Dedifferentiated amniotic fluid mesenchymal stem cell (primary cell): ENCODE measurements at regions not wholly inside any gene's neighbourhood (a gene's known extent, or its start where the extent isn't known, plus 50 kb on each side); places are given as distances from the start of the nearest gene placed in this dataset.
"Not testable (repeated sequence)": the region's sequence is repeated elsewhere in the genome, so short reads cannot be mapped to it uniquely, and the experiment has no call there.

Experiments
- DNase-seq: peaks from one replicate; pipeline ENCODE4 v3.0.0-alpha.2; 2016; ENCODE audit errors: extremely low spot score

- DNase-seq = not testable (repeated sequence)
Observed at GRCh38 chr2:111422562-111422961, 301.8 kb downstream of the BCL2L11 start.

GRCh38 chr2:111423184-111423583 is 302.5 kb downstream of the BCL2L11 start:
- DNase-seq = not testable (repeated sequence)

GRCh38 chr2:111424176-111424575 is 303.5 kb downstream of the BCL2L11 start:
- not testable (repeated sequence) for DNase-seq

DNA sequence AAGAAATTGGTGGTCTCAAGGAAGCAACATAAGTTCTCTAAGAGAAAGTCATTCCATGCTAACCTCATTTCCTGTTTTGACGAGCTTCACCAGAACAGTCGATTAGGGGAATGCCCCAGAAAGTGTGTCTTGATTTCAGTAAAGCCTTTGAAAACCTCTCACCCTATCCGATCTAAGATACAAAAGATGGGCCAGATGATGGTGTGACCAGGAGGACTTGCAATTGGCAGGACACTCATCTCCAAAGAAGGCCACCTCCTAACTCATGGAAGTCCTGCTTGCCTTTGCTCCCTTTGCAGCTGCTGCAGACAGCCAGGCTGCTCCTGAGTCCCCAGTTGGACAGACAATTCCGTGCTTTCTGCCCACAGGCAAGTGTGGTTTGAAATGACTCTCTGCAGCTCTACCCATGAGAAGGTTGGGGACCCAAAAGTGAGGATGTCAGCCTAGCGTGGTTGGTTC is 304.2 kb downstream of the BCL2L11 start:
- not testable (repeated sequence) for DNase-seq

DNA sequence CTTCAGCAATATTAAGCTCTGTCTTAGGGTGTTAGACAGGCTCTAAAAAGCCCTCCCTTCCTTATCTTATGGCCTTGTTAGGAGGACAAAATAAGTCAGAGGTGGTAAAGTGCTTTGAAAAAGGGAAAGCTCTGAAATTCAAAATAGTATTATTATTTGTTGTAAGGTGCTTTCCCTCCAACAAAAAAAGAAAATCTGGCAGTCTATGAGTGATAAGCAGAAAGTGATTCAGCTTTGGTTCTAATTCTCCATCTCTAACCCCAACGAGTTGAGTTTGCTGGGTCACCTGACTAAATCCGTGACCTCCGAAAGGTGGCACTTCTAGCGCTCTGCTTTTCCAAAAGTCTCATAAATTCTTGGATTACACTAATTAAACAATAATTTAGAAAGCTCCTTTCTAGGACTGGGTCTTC is 305.1 kb downstream of the BCL2L11 start:
- DNase-seq = not testable (repeated sequence)

GRCh38 chr2:111427346-111427745 is 306.6 kb downstream of the BCL2L11 start:
- DNase-seq = not testable (repeated sequence)

- not testable (repeated sequence) for DNase-seq
Observed at GRCh38 chr2:111428915-111429314, 308.2 kb downstream of the BCL2L11 start.

DNA sequence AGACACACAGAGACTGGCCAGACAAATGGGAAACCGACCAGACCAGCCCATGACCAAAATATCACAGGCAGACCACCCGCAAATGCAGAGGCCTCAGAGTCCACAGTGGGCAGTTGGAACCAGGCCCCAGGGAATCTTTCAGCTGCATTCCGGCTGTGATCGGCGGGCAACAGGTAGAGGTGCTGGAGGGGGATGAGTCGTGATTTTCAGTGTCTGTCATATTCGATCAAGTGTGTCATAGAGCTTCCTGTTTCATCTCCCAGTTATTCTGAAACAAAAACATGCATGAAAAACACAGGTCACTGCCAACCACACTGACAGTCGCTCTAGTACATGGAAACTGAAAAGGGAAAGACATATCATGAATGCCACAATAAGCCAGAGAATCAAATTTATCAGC is 308.6 kb downstream of the BCL2L11 start:
- DNase-seq = not testable (repeated sequence)

DNA sequence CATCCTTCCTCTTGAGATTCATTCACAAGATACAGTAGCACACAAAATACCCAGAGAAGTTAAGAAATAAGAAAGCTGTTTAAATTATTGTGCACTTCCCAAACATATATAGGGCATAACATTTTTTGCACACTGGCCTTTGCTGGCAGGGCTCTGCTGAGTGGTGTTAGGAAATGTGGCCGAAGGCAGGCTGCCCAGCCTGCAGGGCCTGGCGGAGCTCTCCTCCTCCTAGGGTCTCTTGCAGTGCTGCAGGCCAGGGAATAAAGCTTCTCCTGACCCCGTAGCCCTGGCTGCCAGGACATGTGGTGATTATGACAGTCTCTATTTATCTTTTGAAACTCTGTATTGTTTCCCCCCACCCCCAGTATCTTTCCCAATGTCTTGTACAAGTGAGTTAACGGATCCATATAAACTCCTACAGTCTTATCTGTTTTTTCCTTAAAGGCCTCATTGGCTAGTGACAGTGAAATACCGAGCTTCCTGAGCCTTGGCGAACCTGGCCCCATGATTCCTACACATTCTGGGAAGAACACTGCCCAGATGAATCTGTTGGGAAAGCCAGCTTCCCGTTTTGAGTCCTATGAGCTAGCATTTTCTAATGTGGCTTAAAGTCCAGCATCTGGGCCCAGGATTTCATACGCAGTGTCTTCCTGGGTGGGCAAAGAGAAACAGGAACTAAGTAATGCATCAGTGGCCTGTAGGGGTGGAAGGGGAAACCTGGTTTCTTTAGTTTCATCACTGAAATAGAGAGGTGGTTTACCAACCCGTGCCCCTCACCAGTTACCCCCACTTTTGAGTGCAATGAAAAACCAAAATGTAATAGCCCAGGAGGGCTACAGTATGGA is 310.3 kb downstream of the BCL2L11 start:
- not testable (repeated sequence) for DNase-seq

GRCh38 chr2:111432423-111432822 is 311.7 kb downstream of the BCL2L11 start:
- DNase-seq = not testable (repeated sequence)

- not testable (repeated sequence) for DNase-seq
Observed at GRCh38 chr2:111432916-111433499, 312.3 kb downstream of the BCL2L11 start.

DNA sequence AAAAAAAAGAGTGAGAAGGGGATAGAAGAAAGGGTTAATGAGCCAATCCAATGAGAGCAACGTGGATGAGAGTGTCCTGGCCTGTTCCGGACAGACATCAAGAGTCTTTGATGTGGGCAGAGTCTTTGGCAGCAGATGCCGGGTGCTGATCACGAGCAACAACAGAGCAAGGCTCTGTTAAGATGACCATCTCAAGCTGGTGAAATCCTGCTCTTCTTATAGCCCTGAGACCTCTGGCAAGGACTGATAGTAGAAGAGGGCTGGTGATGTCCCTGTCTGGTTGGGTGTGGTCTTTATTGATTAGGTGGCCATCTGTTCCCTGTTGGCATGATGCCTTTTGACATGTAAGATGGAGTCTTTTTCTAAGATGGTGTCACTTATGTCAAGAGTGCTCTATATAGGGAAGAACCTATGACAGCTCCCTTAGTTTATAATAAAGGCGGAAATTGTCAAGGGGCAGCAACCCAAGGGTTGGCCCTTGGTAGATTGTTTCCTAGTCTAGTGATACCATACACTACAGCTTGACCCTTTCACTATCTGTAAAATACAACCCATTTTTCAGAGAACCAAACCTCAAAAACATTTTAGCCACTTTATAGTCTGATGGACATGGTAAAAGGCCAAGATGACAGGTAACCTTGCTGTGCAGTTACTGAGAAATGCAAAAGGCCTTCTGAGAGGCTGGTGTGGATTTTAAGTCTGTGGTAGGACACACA is 313.3 kb downstream of the BCL2L11 start:
- DNase-seq = not testable (repeated sequence)

- not testable (repeated sequence) for DNase-seq
Observed at GRCh38 chr2:111434608-111434939, 313.9 kb downstream of the BCL2L11 start.

- not testable (repeated sequence) for DNase-seq
Observed at GRCh38 chr2:111435553-111436310, 315.0 kb downstream of the BCL2L11 start.

- not testable (repeated sequence) for DNase-seq
Observed at GRCh38 chr2:111436411-111436810, 315.7 kb downstream of the BCL2L11 start.

DNA sequence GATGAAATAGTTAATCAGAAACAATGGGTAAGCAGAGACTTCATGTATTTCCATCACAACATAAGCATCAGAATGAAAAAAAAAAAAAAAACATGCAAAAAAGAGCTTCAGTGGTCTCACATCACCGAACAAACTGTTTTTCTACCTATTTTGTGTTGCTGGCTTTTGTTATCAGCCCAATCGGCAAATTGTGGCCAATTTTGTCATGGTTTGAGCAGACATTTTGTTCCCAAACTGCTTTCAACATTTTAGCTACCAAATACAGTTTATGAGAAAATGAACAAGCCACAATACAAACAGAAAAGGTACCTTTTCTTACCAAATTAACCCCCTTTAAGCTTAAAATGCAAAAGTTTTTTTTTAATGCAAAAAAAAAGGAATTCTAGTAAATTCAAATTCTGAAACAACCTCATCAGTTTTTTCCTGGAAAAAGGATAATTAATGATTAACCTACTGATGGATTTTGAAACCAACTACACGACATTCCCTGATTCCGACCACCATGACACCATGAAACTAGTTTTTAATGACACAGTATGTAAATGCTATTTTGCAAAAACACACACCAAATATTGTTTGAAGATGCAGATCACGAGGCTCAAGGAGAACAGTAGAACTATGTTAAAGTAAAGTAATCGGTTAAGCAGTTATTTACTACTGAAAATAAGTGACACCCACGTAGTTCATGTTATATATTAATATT is 316.7 kb downstream of the BCL2L11 start:
- not testable (repeated sequence) for DNase-seq

GRCh38 chr2:111438161-111438560 is 317.4 kb downstream of the BCL2L11 start:
- DNase-seq = not testable (repeated sequence)

GRCh38 chr2:111439237-111439636 is 318.5 kb downstream of the BCL2L11 start:
- not testable (repeated sequence) for DNase-seq

- DNase-seq = not testable (repeated sequence)
Observed at GRCh38 chr2:111441614-111442013, 320.9 kb downstream of the BCL2L11 start.

- not testable (repeated sequence) for DNase-seq
Observed at GRCh38 chr2:111442767-111443454, 322.2 kb downstream of the BCL2L11 start.
